Neural cell (in vitro differentiated cells): ENCODE measurements at regions not wholly inside any gene's neighbourhood (a gene's known extent, or its start where the extent isn't known, plus 50 kb on each side); places are given as distances from the start of the nearest gene placed in this dataset.

Source experiments
- H2AFZ ChIP-seq: fragments of 200-600, 300-800 bp; sonication (generic), shearing (Covaris generic); 2 replicates; pipeline ENCODE4 v1.6.0; 2014; ENCODE audit warnings: low read depth, mild to moderate bottlenecking, antibody characterized with exemption, low read length, moderate library complexity
- H3F3A ChIP-seq: fragments of 200-600 bp; shearing (Covaris generic); 2 replicates; pipeline ENCODE4 v1.6.1; 2016; ENCODE audit warnings: mild to moderate bottlenecking, moderate library complexity, mixed read lengths, antibody characterized with exemption, low read length; ENCODE audit not compliant: insufficient read depth, poor library complexity, severe bottlenecking
- H3K27ac ChIP-seq: fragments of 200-600, 300-800 bp; sonication (generic), shearing (Covaris generic); 2 replicates; pipeline ENCODE4 v1.5.1; 2014; ENCODE audit warnings: mild to moderate bottlenecking, low read length, moderate library complexity
- H3K27me3 ChIP-seq: fragments of 300-800, 200-600 bp; sonication (generic), shearing (Covaris generic); 2 replicates; pipeline ENCODE4 v1.6.0; 2014; ENCODE audit warnings: mild to moderate bottlenecking, low read depth, low read length, moderate library complexity; ENCODE audit not compliant: insufficient read depth
- H3K36me3 ChIP-seq: fragments of 300-800, 200-600 bp; sonication (generic), shearing (Covaris generic); 2 replicates; pipeline ENCODE4 v1.5.1; 2014; ENCODE audit warnings: mild to moderate bottlenecking, antibody characterized with exemption, low read length, moderate library complexity; ENCODE audit not compliant: insufficient read depth
- H3K4me2 ChIP-seq: fragments of 300-800, 200-600 bp; sonication (generic), shearing (Covaris generic); 2 replicates; pipeline ENCODE4 v1.6.0; 2014; ENCODE audit warnings: mild to moderate bottlenecking, low read length
- H3K4me3 ChIP-seq: fragments of 300-800, 200-600 bp; sonication (generic), shearing (Covaris generic); 2 replicates; pipeline ENCODE4 v1.5.1; 2014; ENCODE audit warnings: mild to moderate bottlenecking, low read length, moderate library complexity
- H3K79me2 ChIP-seq: fragments of 200-600 bp; shearing (Covaris generic); replicated peaks from 2 replicates; pipeline ENCODE4 v1.6.0; 2014; ENCODE audit warnings: mild to moderate bottlenecking, low read length, moderate library complexity; ENCODE audit not compliant: insufficient read depth
- H3K9ac ChIP-seq: fragments of 300-800, 200-600 bp; sonication (generic), shearing (Covaris generic); 2 replicates; pipeline ENCODE4 v1.6.1; 2016; ENCODE audit warnings: mild to moderate bottlenecking, low read length, mixed read lengths
- H3K9me2 ChIP-seq: fragments of 200-600 bp; shearing (Covaris generic); 2 replicates; pipeline ENCODE4 v1.6.1; 2016; ENCODE audit warnings: mild to moderate bottlenecking, low read length, mixed read lengths; ENCODE audit not compliant: insufficient read depth
- H3K9me3 ChIP-seq: fragments of 200-600, 300-800 bp; sonication (generic), shearing (Covaris generic); 2 replicates; pipeline ENCODE4 v1.6.1; 2016; ENCODE audit warnings: mild to moderate bottlenecking, mixed run types, low read length, moderate library complexity, mixed read lengths
- H4K20me1 ChIP-seq: fragments of 200-600 bp; shearing (Covaris generic); 2 replicates; pipeline ENCODE4 v1.6.1; 2016; ENCODE audit warnings: mild to moderate bottlenecking, mixed run types; ENCODE audit not compliant: insufficient read depth
- EP300 ChIP-seq: fragments of 450-650 bp; conservative IDR thresholded peaks from 2 replicates; pipeline ENCODE4 v1.6.1; 2014; ENCODE audit warnings: antibody characterized with exemption, mild to moderate bottlenecking, moderate library complexity; ENCODE audit not compliant: poor library complexity, severe bottlenecking
- EZH2 ChIP-seq: fragments of 200-600, 300-800 bp; shearing (Covaris generic), sonication (generic); IDR thresholded peaks from 2 replicates; pipeline ENCODE4 v1.6.1; 2014; ENCODE audit warnings: antibody characterized with exemption, low read length, borderline replicate concordance, mild to moderate bottlenecking; ENCODE audit not compliant: insufficient read depth, poor library complexity, severe bottlenecking
- MXI1 ChIP-seq: fragments of 450-650 bp; conservative IDR thresholded peaks from 2 replicates; pipeline ENCODE4 v1.6.1; 2014; ENCODE audit warnings: antibody characterized with exemption, mild to moderate bottlenecking; ENCODE audit not compliant: poor library complexity, severe bottlenecking
- POLR2AphosphoS5 ChIP-seq: IDR thresholded peaks from 2 replicates; pipeline ENCODE4 v1.6.1; 2012
- RAD21 ChIP-seq: fragments of 450-650 bp; conservative IDR thresholded peaks from 2 replicates; pipeline ENCODE4 v1.6.1; 2014; ENCODE audit warnings: antibody characterized with exemption, mild to moderate bottlenecking, moderate library complexity
- SMC3 ChIP-seq: fragments of 450-650 bp; conservative IDR thresholded peaks from 2 replicates; pipeline ENCODE4 v1.6.1; 2014; ENCODE audit warnings: antibody characterized with exemption, mild to moderate bottlenecking, moderate library complexity; ENCODE audit not compliant: poor library complexity
- TAF1 ChIP-seq: IDR thresholded peaks from 2 replicates; pipeline ENCODE4 v1.6.1; 2012; ENCODE audit warnings: low read depth
- TF ChIP-seq, protein P1 (sequence below): fragments of 450-650 bp; IDR thresholded peaks from 2 replicates; pipeline ENCODE4 v1.5.1; 2014; ENCODE audit warnings: antibody characterized with exemption, mild to moderate bottlenecking, moderate library complexity; ENCODE audit not compliant: poor library complexity, severe bottlenecking
- TF ChIP-seq, protein P2 (sequence below): IDR thresholded peaks from 2 replicates; pipeline ENCODE4 v1.6.1; 2012; ENCODE audit warnings: borderline replicate concordance

DNA sequence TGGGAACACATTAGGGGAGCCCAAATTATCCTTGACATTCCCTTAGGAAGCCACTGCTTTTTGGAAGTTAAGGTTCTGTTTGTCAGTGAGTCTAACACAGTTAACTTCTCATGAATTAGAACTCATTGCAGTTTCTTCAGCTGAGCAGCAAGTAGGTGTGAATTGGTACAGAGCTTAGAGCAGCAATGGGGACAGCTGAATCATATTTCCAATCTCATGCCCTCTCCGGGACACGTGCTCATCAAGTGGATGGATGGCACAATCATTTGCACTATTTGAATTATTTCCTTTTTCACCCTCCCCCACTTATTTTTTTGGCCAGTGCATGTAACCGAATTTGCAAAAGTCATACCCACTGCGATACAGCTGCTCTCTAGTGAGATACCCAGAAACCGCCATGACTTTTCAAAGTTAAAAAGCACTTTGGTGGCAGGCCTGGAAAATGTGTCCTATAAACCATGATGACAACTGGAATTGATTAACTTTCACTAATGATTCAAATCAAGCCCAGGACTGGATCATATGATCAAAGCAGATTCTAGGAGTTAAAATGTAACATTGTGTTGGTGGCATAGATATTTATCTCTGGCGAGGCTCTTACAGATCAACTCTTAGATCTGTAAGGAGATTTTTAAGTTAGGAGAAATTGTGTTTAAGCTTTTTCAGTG lies 76.4 kb downstream of the EBLN2 start:
- H3K27ac ChIP-seq, result no peak overlapping the region
- H3F3A ChIP-seq, result no peaks in the 10 kb centered on the region
- H3K4me3 ChIP-seq, result no peak overlapping the region
- TF ChIP-seq EZH2 (no peak), MXI1 (no peak), TAF1 (no peak), POLR2AphosphoS5 (no peak), SMC3 (no peak), RAD21 (no peak), EP300 (no peak)
- TF ChIP-seq, protein P1, sequence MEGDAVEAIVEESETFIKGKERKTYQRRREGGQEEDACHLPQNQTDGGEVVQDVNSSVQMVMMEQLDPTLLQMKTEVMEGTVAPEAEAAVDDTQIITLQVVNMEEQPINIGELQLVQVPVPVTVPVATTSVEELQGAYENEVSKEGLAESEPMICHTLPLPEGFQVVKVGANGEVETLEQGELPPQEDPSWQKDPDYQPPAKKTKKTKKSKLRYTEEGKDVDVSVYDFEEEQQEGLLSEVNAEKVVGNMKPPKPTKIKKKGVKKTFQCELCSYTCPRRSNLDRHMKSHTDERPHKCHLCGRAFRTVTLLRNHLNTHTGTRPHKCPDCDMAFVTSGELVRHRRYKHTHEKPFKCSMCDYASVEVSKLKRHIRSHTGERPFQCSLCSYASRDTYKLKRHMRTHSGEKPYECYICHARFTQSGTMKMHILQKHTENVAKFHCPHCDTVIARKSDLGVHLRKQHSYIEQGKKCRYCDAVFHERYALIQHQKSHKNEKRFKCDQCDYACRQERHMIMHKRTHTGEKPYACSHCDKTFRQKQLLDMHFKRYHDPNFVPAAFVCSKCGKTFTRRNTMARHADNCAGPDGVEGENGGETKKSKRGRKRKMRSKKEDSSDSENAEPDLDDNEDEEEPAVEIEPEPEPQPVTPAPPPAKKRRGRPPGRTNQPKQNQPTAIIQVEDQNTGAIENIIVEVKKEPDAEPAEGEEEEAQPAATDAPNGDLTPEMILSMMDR, result no peak
- TF ChIP-seq, protein P2, sequence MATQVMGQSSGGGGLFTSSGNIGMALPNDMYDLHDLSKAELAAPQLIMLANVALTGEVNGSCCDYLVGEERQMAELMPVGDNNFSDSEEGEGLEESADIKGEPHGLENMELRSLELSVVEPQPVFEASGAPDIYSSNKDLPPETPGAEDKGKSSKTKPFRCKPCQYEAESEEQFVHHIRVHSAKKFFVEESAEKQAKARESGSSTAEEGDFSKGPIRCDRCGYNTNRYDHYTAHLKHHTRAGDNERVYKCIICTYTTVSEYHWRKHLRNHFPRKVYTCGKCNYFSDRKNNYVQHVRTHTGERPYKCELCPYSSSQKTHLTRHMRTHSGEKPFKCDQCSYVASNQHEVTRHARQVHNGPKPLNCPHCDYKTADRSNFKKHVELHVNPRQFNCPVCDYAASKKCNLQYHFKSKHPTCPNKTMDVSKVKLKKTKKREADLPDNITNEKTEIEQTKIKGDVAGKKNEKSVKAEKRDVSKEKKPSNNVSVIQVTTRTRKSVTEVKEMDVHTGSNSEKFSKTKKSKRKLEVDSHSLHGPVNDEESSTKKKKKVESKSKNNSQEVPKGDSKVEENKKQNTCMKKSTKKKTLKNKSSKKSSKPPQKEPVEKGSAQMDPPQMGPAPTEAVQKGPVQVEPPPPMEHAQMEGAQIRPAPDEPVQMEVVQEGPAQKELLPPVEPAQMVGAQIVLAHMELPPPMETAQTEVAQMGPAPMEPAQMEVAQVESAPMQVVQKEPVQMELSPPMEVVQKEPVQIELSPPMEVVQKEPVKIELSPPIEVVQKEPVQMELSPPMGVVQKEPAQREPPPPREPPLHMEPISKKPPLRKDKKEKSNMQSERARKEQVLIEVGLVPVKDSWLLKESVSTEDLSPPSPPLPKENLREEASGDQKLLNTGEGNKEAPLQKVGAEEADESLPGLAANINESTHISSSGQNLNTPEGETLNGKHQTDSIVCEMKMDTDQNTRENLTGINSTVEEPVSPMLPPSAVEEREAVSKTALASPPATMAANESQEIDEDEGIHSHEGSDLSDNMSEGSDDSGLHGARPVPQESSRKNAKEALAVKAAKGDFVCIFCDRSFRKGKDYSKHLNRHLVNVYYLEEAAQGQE, result no peak
- no peaks in the 10 kb centered on the region for H4K20me1 ChIP-seq
- no peak overlapping the region for H3K4me2 ChIP-seq
- no peak overlapping the region for H2AFZ ChIP-seq
- H3K9me2 ChIP-seq, result no peaks in the 10 kb centered on the region
- H3K36me3 ChIP-seq, result no peaks in the 10 kb centered on the region
- H3K79me2 ChIP-seq, result no peaks in the 10 kb centered on the region
- H3K9me3 ChIP-seq, result no peaks in the 10 kb centered on the region
- H3K9ac ChIP-seq, result no peak overlapping the region
- H3K27me3 ChIP-seq, result no peaks in the 10 kb centered on the region

DNA sequence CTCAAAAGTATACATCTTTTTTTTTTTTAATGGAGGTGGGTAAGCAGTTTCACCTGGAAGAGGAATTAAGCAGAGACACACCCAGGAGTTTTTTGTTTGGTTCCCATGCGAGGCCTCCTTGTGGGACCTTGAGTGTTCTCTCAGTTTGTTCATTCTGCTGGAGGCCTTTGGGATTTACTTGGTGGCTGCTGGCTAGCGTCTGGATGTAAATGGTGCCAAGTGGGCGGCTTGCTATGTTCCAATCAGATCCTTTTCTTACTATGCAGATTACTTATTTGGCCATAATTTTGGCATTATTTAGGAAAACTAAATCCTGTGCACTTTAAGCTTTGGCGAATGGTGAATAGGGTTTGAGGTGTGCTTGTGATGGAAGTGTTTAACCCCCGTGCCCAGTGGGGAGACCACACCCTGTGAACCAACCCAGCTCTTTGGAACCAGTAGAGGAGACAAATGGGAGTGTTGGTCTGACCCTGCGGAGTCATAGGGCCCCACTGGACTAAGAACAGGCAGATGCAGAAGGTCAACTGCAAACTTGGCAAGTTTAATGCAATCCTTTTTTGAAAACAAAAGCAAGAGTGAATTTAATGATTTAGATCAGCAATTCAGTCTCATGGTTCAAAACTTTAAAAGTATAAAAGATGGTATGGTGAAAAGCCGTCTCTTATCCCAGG lies 79.4 kb downstream of the EBLN2 start:
- H2AFZ ChIP-seq, result no peak overlapping the region
- H3K4me3 ChIP-seq, result no peak overlapping the region
- H3K79me2 ChIP-seq, result no peaks in the 10 kb centered on the region
- no peaks in the 10 kb centered on the region for H3K36me3 ChIP-seq
- H3K9ac ChIP-seq, result no peak overlapping the region
- H3K9me3 ChIP-seq, result no peaks in the 10 kb centered on the region
- no peak overlapping the region for H3K27ac ChIP-seq
- peaks cover 3% of the 10 kb centered on the region for H3F3A ChIP-seq
- no peaks in the 10 kb centered on the region for H3K27me3 ChIP-seq
- TF ChIP-seq POLR2AphosphoS5 (no peak), EZH2 (no peak), RAD21 (no peak), TAF1 (no peak), SMC3 (no peak)
- TF ChIP-seq, protein P2, result no peak
- TF ChIP-seq, protein P1, result no peak
- no peak overlapping the region for H3K4me2 ChIP-seq
- no peaks in the 10 kb centered on the region for H3K9me2 ChIP-seq
- H4K20me1 ChIP-seq, result no peaks in the 10 kb centered on the region
